Liver (tissue), 8 donors: ENCODE measurements at regions not wholly inside any gene's neighbourhood (a gene's known extent, or its start where the extent isn't known, plus 50 kb on each side); places are given as distances from the start of the nearest gene placed in this dataset.

Source experiments
- DNase-seq: peaks from one replicate; pipeline ENCODE4 v3.0.0-alpha.2; 2017; ENCODE audit warnings: low spot score
- H3K27ac ChIP-seq, 2 donors: one replicate each; pipeline ENCODE4 v1.7.0; 2013; ENCODE audit warnings: inconsistent platforms in 2 of 2, low read length in 2 of 2, control low read depth in 1 of 2, low read depth in 1 of 2, mild to moderate bottlenecking in 1 of 2
- H3K27me3 ChIP-seq, 4 donors: one replicate each; pipeline versions ENCODE4 v1.6.1 to v1.7.0; 2013; ENCODE audit warnings: low read length in 3 of 4, inconsistent platforms in 1 of 4, mild to moderate bottlenecking in 1 of 4, moderate library complexity in 1 of 4; ENCODE audit not compliant: control insufficient read depth in 4 of 4, insufficient read depth in 4 of 4
- H3K36me3 ChIP-seq, 4 donors: one replicate each; pipeline versions ENCODE4 v1.6.1 to v1.7.0; 2013; ENCODE audit warnings: low read length in 3 of 4, mild to moderate bottlenecking in 3 of 4, low read depth in 1 of 4, moderate library complexity in 1 of 4; ENCODE audit not compliant: control insufficient read depth in 4 of 4, insufficient read depth in 3 of 4
- H3K4me1 ChIP-seq, 4 donors: one replicate each; pipeline versions ENCODE4 v1.6.1 to v1.7.0; 2013; ENCODE audit warnings: low read length in 3 of 4, mild to moderate bottlenecking in 3 of 4, moderate library complexity in 1 of 4; ENCODE audit not compliant: control insufficient read depth in 4 of 4, insufficient read depth in 4 of 4
- H3K4me3 ChIP-seq, 3 donors: one replicate each; pipeline versions ENCODE4 v1.6.1 to v1.7.0; 2013; ENCODE audit warnings: low read length in 3 of 3, control low read depth in 1 of 3, low read depth in 1 of 3, mild to moderate bottlenecking in 1 of 3
- H3K9ac ChIP-seq, 2 donors: one replicate each; pipeline ENCODE4 v1.7.0; 2013; ENCODE audit warnings: low read length in 2 of 2, mild to moderate bottlenecking in 2 of 2, moderate library complexity in 2 of 2, control low read depth in 1 of 2, low read depth in 1 of 2
- H3K9me3 ChIP-seq, 4 donors: one replicate each; pipeline versions ENCODE4 v1.6.1 to v1.7.0; 2013; ENCODE audit warnings: low read length in 3 of 4; ENCODE audit not compliant: control insufficient read depth in 4 of 4
- EGR1 ChIP-seq, 2 donors: IDR thresholded peaks; 2 replicates each; pipeline ENCODE4 v1.6.1; 2016 to 2018; ENCODE audit warnings: antibody characterized with exemption in 2 of 2, low read depth in 2 of 2
- FOXA1 ChIP-seq: IDR thresholded peaks from 2 replicates; pipeline ENCODE4 v1.6.1; 2016; ENCODE audit warnings: antibody characterized with exemption
- FOXA2 ChIP-seq: IDR thresholded peaks from 2 replicates; pipeline ENCODE4 v1.6.1; 2016; ENCODE audit warnings: antibody characterized with exemption
- GABPA ChIP-seq, 2 donors: IDR thresholded peaks in 1 of 2; conservative IDR thresholded peaks in 1 of 2; 2 replicates each; pipeline ENCODE4 v1.6.1; 2016; ENCODE audit warnings: antibody characterized with exemption in 2 of 2, mild to moderate bottlenecking in 1 of 2, moderate library complexity in 1 of 2
- HNF4A ChIP-seq, 2 donors: conservative IDR thresholded peaks; 2 replicates each; pipeline ENCODE4 v1.6.1; 2016; ENCODE audit warnings: antibody characterized with exemption in 2 of 2, mild to moderate bottlenecking in 2 of 2
- HNF4G ChIP-seq: IDR thresholded peaks from 2 replicates; pipeline ENCODE4 v1.6.1; 2016; ENCODE audit warnings: antibody characterized with exemption
- JUND ChIP-seq, 2 donors: IDR thresholded peaks; 2 replicates each; pipeline ENCODE4 v1.6.1; 2016; ENCODE audit warnings: antibody characterized with exemption in 2 of 2
- NR2F2 ChIP-seq: IDR thresholded peaks from 2 replicates; pipeline ENCODE4 v1.6.1; 2016; ENCODE audit warnings: antibody characterized with exemption
- RAD21 ChIP-seq, 2 donors: IDR thresholded peaks; 2 replicates each; pipeline ENCODE4 v1.6.1; 2016; ENCODE audit warnings: antibody characterized with exemption in 2 of 2, mild to moderate bottlenecking in 2 of 2
- RXRA ChIP-seq, 2 donors: IDR thresholded peaks; 2 replicates each; pipeline ENCODE4 v1.6.1; 2017 to 2018; ENCODE audit warnings: antibody characterized with exemption in 2 of 2, mild to moderate bottlenecking in 1 of 2
- SP1 ChIP-seq: IDR thresholded peaks from 2 replicates; pipeline ENCODE4 v1.6.1; 2018; ENCODE audit warnings: antibody characterized with exemption, mild to moderate bottlenecking
- TAF1 ChIP-seq: conservative IDR thresholded peaks from 2 replicates; pipeline ENCODE4 v1.6.1; 2016; ENCODE audit warnings: antibody characterized with exemption, mild to moderate bottlenecking
- YY1 ChIP-seq: IDR thresholded peaks from 2 replicates; pipeline ENCODE4 v1.6.1; 2016; ENCODE audit warnings: antibody characterized with exemption, mild to moderate bottlenecking
- WGBS: extraction: QIAGEN DNeasy Blood & Tissue Kit; methylation state at CpG from one replicate; pipeline ENCODE4 v1.1.7; 2013; 5-methylcytosine and 5-hydroxymethylcytosine counted together
- TF ChIP-seq, protein P1 (sequence below): IDR thresholded peaks from 2 replicates; pipeline ENCODE4 v1.6.1; 2016; ENCODE audit warnings: antibody characterized with exemption
- TF ChIP-seq, protein P2 (sequence below): fragments of 150-350 bp; IDR thresholded peaks from 2 replicates; pipeline ENCODE4 v1.5.1; 2017; ENCODE audit warnings: improper control_type of control experiment, low read depth, low read length; ENCODE audit not compliant: missing input control
- TF ChIP-seq, protein P3 (sequence below): IDR thresholded peaks from 2 replicates; pipeline ENCODE4 v1.6.1; 2016; ENCODE audit warnings: antibody characterized with exemption
- TF ChIP-seq, protein P4 (sequence below): IDR thresholded peaks from 2 replicates; pipeline ENCODE4 v1.6.1; 2016; ENCODE audit warnings: antibody characterized with exemption
- TF ChIP-seq, protein P5 (sequence below): IDR thresholded peaks from 2 replicates; pipeline ENCODE4 v1.6.1; 2016; ENCODE audit warnings: antibody characterized with exemption, mild to moderate bottlenecking
- donor health status: healthy.
- donor health status: healthy.
- donor health status: healthy.
- donor health status: healthy.
- donor health status: healthy.

DNA sequence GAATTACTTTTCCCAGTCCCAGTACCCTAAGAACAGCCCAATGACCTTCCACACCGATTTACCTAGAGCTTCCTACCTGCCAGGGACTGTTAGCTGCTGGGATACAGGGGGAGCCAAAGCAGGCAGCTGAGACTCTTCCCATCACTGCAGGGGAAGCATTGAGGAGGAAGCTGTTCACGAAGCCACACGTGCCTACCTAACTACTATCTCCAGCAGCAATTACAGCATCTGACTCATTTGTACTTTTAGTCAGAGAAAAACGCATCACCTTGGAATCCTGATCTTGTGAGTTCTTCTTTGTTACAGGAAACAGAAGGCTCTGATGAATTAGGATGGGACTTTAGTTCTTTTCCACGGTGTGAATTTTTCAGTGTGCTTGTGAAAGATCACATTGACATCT lies 113.7 kb upstream of the DHX40 start:
- Histone ChIP-seq H3K9ac (no peak overlapping the region), H3K4me1 (no peaks in the 10 kb centered on the region), H3K27me3 (no peaks in the 10 kb centered on the region), H3K27ac (no peak overlapping the region), H3K36me3 (no peaks in the 10 kb centered on the region), H3K4me3 (no peak overlapping the region), H3K9me3 (no peaks in the 10 kb centered on the region)
- no peak for DNase-seq
- TF ChIP-seq JUND (IDR thresholded peaks at IDR 0.05) = no peak
- no peak for TF ChIP-seq FOXA2
- no peak for TF ChIP-seq HNF4G
- TF ChIP-seq RXRA (IDR thresholded peaks at IDR 0.05) = no peak
- TF ChIP-seq FOXA1 = no peak
- TF ChIP-seq, protein P1, sequence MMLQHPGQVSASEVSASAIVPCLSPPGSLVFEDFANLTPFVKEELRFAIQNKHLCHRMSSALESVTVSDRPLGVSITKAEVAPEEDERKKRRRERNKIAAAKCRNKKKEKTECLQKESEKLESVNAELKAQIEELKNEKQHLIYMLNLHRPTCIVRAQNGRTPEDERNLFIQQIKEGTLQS = no peak
- no peak for TF ChIP-seq RAD21 (IDR thresholded peaks at IDR 0.05)
- TF ChIP-seq, protein P2, sequence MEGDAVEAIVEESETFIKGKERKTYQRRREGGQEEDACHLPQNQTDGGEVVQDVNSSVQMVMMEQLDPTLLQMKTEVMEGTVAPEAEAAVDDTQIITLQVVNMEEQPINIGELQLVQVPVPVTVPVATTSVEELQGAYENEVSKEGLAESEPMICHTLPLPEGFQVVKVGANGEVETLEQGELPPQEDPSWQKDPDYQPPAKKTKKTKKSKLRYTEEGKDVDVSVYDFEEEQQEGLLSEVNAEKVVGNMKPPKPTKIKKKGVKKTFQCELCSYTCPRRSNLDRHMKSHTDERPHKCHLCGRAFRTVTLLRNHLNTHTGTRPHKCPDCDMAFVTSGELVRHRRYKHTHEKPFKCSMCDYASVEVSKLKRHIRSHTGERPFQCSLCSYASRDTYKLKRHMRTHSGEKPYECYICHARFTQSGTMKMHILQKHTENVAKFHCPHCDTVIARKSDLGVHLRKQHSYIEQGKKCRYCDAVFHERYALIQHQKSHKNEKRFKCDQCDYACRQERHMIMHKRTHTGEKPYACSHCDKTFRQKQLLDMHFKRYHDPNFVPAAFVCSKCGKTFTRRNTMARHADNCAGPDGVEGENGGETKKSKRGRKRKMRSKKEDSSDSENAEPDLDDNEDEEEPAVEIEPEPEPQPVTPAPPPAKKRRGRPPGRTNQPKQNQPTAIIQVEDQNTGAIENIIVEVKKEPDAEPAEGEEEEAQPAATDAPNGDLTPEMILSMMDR = no peak
- TF ChIP-seq HNF4A (conservative IDR thresholded peaks at IDR 0.05) = no peak
- no peak for TF ChIP-seq EGR1 (IDR thresholded peaks at IDR 0.05; ENCODE audit: low read depth in 2 of 2)
- TF ChIP-seq, protein P3, sequence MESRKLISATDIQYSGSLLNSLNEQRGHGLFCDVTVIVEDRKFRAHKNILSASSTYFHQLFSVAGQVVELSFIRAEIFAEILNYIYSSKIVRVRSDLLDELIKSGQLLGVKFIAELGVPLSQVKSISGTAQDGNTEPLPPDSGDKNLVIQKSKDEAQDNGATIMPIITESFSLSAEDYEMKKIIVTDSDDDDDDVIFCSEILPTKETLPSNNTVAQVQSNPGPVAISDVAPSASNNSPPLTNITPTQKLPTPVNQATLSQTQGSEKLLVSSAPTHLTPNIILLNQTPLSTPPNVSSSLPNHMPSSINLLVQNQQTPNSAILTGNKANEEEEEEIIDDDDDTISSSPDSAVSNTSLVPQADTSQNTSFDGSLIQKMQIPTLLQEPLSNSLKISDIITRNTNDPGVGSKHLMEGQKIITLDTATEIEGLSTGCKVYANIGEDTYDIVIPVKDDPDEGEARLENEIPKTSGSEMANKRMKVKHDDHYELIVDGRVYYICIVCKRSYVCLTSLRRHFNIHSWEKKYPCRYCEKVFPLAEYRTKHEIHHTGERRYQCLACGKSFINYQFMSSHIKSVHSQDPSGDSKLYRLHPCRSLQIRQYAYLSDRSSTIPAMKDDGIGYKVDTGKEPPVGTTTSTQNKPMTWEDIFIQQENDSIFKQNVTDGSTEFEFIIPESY = no peak
- TF ChIP-seq TAF1 = no peak
- no peak for TF ChIP-seq NR2F2
- TF ChIP-seq YY1 = no peak
- TF ChIP-seq, protein P4, sequence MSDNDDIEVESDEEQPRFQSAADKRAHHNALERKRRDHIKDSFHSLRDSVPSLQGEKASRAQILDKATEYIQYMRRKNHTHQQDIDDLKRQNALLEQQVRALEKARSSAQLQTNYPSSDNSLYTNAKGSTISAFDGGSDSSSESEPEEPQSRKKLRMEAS = no peak
- TF ChIP-seq GABPA (IDR thresholded peaks at IDR 0.05 in 1 of 2, conservative IDR thresholded peaks at IDR 0.05 in 1 of 2) = no peak
- no peak for TF ChIP-seq SP1
- TF ChIP-seq, protein P5, sequence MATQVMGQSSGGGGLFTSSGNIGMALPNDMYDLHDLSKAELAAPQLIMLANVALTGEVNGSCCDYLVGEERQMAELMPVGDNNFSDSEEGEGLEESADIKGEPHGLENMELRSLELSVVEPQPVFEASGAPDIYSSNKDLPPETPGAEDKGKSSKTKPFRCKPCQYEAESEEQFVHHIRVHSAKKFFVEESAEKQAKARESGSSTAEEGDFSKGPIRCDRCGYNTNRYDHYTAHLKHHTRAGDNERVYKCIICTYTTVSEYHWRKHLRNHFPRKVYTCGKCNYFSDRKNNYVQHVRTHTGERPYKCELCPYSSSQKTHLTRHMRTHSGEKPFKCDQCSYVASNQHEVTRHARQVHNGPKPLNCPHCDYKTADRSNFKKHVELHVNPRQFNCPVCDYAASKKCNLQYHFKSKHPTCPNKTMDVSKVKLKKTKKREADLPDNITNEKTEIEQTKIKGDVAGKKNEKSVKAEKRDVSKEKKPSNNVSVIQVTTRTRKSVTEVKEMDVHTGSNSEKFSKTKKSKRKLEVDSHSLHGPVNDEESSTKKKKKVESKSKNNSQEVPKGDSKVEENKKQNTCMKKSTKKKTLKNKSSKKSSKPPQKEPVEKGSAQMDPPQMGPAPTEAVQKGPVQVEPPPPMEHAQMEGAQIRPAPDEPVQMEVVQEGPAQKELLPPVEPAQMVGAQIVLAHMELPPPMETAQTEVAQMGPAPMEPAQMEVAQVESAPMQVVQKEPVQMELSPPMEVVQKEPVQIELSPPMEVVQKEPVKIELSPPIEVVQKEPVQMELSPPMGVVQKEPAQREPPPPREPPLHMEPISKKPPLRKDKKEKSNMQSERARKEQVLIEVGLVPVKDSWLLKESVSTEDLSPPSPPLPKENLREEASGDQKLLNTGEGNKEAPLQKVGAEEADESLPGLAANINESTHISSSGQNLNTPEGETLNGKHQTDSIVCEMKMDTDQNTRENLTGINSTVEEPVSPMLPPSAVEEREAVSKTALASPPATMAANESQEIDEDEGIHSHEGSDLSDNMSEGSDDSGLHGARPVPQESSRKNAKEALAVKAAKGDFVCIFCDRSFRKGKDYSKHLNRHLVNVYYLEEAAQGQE = no peak
- WGBS = 62% methylated on average over 5 of the region's 5 CpGs
